Middle frontal gyrus (tissue), 1 donor: ENCODE measurements at regions not wholly inside any gene's neighbourhood (a gene's known extent, or its start where the extent isn't known, plus 50 kb on each side); places are given as distances from the start of the nearest gene placed in this dataset.

Experiments used
- DNase-seq: peaks from one replicate; pipeline ENCODE4 v3.0.0-alpha.2; 2015; ENCODE audit warnings: low spot score; ENCODE audit errors: extremely low spot score

DNA sequence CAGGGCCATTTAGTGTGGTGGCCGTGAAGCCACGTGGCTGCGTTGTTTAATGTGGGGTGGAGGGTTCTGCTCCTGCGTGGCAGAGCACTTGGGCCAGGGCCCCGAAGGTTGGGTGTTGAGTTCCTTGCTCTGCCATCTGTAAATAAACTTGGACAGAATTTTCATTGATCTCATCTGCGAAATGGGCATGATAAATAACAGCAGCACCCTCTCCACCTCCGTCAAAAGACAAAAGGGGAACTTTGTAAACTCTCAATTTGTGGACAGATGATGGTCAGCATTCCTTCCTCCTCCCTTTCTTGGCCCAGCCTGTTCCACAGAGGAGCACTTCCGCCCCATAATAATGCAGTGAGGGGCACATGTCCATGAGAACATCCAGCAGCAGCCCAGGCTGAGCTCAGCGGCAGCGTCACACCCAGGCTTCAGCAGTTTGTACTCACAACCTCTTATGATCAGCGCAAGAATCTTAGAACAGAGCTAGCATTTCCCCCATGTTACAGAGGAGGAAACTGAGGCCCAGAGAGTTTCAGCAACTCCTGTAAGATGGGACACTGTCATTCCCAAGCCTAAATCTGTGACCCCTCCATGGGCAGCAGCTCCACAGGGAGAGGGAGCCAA is 874.5 kb downstream of the BRD1 start:
- no peak for DNase-seq

DNA sequence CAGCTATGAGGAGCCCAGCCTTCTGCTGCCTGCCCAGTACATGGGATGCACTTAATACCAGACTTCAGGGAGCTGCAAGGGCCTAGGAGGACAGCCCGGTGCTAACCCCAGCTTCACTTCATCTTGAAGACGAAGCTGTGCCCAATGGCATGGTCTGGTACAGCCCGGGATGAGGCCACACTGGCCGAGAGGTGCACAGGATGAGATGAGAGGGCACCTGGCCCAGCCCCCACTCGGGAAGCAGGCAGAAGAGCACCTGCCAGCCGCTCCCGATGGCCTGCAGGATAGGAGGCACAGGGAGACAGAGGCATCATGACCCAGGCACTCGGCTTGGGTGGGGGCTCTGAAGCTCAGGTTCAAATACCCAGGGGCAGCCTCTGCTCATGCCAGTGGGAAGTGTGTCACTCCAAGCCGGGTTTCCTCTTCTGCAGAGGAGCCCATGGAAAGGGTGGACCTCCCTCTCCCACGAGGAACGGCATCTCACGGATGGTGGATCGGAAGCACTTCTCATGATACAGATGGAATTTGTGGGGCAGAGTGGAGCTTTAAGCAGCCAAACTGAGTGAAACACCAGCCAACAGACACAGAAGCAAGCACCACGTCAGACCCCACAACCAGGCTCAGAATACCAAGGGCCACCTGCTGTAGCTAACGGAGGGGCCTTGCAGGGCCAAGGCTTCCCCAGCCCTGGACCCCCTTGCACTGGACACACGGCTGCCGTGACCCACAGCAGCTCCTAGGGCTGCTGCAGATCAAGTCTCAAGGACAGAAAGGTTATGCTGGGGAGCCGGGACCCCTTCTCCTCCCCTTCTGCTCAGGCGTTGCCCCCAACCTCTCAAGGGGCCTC is 875.2 kb downstream of the BRD1 start:
- DNase-seq = no peak

DNA sequence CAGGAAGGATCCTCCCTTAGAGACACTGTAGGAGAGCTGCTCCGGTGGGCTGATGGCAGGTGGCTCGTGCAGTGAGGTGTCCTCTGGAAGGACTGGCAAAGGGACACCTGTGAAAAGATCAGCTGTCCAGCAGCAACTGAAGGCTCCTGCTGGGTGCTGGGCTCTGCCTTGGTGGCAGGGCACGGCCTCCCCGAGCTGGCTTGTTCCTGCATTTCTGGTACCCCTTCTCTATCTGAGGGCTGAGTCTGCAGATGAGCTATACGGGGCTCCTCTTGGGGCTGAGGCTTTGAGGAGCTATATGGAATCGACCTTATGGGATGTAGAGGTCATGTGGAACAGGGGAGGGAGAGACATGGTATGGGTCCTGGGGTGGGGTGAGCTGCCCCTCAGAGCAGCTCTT is 875.8 kb downstream of the BRD1 start:
- no peak for DNase-seq

DNA sequence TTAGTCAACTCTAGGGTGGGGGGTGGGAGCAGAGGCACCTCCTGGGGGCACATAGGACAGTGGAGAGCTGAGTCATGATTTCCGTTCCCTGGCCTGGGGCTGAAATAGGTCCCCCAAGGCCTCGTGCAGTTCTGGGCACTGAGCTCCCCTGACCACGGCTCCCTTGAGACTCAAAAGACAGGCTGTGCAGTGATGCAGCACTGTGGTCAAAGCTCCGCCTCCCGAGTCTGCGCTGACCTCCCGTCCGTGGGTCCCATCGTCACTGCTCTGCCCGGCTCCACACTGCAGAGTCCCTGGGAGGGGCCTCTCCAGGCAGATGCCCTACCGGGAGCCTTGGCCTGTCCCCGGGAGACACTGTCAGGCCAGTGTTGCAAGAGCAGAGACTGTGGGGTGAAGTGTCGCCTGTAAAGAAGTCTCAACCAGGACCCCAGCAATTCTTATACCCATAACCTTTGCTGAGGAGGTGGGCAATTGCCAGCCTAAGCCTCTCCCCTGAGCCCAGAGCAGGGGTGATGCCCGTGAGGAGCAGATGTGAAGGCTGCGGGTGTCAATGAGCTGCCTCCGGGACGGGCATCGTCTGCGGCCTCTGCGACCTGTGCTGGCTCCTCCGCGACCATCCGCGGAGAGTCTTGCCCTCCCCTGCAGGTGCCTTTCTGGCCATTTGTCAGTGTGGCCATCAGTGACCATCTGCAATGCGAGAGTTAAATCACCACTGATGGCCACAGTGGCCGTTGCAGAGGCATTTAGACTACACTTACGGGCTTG is 877.3 kb downstream of the BRD1 start:
- no peak for DNase-seq

DNA sequence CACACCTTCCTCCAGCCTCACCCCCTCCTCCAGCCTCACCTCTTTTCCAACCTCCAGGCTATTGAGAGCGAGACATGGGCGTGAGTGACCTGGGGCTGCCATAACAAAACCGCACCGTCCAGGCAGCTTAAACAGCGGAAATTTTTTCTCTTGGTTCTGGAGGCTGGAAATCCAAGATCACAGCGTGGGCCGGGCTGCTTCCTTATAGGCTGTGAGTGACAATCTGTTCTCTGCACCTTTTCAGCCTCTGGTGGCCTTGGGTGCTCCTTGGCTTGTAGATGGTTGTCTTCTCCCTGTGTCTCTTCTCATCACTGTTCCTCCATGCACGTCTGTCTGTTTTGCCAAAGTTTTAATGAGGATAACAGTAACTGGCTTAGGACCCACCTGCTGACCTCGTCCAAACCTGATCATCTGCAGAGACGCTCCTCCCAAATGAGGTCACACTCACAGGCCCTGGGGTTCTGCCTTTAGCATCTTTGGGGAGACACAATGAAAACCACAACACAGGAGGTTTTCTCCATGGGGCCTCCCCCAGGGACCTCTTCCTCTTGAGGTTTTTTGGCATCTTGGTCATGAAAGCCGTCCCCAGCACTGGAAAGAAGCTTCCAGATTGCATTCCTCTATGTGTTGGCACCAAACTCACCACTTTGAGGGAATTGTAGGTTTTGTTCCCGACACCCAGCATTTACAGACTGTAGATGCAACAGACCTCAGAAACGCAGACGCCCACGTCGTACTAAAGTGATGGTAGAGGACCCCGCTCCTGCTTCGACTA is 878.1 kb downstream of the BRD1 start:
- no peak for DNase-seq

DNA sequence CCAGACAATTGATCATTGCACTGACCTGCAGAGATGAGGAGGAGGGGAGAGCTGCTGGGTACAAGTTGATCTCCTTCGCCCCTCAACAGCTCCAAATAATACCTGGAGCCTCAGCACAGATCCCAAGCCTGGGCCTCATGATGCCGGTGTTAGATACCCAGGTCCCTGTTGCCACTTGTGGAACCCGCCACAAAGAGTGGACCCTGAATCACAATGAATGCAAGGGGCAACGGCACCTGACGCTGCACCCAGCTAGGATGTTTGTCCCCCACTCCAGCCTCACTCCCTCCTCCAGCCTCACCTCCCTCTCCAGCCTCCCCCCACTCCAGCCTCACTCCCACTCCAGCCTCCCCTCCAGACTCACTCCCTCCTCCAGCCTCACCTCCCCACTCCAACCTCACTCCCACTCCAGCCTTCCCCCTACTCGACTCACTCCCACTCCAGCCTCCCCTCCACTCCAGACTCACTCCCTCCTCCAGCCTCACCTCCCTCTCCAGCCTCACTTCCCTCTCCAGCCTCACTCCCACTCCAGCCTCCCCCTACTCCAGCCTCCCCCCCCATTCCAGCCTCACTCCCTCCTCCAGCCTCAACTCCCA is 879.0 kb downstream of the BRD1 start:
- no peak for DNase-seq

DNA sequence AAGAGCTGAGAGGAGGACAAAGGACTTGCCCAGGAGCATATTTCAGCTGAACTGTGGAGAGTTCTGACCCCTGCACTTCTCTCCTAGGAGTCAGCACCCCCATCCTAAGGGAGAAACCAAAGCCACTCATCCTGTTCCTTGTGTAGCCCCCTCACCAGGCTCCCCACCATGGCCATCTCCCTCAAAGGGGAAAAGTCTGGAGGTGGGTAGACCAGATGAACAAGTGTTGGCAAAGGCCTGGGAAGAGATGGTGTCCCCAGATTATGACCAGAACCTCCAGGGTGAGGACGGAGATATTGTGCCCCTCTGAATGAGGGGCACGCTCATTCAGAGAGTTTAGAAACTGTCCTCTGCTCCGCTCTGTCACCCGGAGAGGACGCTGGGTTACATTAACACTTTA is 880.0 kb downstream of the BRD1 start:
- no peak for DNase-seq

DNA sequence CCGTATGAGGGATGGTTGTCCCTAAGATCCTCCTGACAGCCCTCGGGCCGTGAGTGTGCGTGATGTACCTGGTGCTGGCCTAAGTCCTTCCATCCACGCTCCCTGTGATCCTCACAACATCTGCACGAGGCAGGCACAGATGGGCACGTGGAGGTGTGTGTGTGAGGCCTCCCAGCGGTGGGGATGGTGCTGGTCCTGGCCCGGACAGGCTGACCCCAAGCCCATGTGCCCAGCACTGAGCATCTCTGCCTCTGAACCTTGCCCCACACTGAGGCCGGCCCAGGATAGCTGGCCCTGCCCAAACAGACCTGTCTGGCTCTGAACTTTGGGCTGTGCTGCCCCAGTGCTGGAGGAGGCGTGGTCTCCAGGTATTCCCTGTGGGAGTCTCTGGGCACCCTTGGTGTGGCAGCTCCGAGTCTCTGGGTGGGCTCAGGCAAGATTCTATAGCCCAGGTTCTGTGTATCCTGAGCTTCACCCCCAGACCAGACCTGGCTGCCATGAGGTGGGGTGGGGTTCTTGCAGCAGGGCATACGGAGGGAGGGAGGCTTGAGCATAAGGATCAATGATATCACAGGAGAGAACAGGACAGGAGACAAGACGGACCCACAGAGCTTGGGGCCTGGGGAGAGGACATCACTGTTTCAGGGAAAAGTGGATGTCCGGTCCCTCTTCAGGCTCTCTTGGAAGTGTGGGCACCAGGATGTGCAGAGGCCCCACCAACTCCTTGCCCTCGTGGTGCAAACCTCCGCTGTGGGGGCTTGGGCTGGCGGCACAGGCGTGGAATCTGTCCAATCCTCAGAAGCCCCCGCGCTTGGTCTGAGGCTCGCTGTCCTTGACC is 881.8 kb downstream of the BRD1 start:
- DNase-seq = no peak

DNA sequence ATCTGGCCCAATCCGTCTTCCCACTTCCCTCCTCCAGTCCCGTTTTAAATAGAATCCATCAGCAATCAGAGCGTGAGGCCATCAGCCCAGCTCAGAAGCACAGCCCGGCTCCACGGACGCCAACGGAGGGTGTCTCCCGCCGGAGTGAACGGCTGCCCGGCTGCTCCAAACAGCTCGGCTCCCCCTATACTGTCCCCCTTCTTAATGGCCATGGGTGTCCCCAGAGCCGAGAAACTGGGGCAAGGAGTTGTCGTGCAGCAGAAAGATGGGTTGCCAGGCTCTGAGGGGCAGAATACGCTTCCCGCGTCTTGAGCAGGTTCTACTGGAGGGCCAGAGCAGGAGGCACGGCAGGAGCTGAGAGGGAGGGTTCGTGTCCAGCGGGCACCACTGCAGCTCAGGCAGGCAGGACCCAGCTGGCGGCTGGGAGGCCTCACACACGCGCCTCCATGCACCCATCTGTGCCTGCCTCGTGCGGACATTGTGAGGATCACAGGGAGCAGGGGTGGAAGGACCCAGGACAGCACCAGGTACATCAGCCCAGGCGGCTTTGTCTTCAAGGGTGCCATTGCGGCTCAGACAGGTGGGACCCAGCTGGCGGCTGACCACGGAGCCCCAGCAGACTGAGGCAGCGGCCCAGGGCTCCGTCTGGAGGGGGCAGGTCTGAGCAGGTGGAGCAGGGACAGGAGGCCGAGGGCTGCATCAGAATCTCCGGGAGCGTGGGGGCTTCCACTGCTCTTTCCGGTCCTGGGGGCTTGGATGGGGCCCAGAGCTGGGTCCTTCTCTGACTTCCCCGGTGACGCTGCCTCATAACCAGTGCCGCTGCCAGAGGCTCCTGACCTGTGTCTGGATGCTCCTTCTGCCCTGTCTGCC is 882.7 kb downstream of the BRD1 start:
- no peak for DNase-seq

DNA sequence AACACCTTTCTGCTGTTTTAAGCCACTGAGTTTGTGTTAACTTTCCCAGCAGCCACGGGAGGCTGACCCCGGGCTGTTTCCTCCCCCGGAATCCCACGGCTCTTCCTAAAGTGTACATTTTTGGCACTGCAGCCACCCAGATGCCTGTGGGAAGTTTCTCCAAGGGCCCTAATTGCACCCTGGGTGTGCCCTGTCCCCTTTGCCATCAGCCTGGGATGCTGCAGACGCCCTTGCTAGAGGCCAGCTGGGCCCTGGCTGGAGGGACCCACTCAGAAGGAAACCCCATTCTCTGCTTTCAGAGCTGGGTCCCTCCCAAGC is 883.3 kb downstream of the BRD1 start:
- no peak for DNase-seq

DNA sequence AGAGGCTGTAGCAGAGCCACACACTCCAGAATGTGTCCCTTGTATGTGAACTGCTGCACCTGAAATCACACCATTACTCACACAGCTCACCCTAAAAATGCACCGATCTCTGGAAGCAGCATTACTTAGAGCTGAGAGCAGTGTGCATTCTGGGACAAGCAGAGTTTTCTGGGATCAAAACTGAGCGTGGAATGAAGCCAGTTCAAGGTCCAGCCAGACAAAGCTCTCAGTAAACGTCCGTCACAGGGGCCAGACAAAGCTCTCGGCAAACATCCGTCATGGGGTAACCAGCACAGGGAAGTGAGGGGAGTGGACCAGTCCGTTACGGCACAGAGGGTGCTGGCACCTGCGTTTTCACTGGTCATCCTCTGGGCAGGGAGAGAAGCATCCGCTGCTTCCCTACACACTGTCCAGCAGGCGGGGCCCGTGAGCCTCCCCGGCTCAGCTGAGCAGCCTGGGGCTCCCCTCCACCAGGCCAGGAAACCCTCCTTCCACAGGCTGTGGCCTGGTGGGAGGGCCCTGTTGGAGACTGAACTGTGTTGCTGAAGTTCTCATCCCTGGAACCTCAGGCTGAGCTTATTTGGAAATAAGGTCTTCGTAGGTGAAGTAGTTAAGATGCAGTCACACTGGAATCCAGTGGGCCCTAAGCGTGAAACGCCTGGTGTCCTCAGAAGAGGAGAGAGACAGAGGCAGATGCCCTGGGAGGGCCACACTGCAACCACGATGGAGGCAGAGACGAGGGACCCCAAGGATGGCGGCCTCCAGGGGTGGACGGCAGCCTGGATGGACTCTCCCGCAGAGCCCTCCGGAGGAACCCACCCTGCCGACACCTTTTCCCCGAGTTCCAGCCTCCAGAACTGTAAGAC is 883.9 kb downstream of the BRD1 start:
- DNase-seq = no peak

DNA sequence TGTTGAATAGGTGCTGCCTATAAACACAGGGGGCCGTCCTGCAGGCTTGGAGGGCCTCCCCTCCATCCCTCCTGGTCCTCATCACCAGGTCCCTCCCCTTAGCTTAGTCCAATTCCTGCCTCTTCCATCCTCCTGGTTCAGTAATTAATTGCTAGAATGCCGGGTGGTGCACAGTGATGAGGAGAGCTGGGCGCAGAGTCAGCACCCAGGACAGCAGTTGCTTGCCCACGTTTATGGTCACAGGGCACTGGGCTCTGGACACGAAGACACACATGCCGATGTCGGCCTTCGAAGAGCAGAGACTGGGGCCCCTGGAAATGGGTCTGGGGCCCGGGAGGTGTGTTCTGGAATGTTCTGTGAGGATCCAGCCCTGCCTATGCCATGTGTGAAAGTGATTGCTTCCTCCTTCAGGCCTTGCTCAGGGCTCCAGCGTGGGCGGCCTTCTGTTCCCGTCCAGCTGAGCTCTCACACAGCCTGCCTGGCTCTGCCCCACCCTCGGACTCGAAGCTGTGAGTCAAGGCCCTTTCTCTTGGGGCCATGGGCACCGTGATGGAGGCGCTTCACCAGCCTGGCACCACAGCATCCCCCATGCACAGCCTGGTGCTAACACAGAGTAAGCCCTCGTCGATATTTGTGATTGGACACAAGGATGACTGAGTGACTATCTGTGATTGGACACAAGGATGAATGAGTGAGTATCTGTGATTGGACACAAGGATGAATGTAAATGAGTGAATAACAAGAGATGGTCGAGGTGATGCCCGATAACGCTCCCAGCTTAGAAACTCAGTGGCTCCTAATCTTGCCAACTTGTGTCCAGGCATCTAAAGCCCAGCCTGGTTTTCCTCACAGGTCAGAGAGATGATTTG is 884.7 kb downstream of the BRD1 start:
- no peak for DNase-seq

DNA sequence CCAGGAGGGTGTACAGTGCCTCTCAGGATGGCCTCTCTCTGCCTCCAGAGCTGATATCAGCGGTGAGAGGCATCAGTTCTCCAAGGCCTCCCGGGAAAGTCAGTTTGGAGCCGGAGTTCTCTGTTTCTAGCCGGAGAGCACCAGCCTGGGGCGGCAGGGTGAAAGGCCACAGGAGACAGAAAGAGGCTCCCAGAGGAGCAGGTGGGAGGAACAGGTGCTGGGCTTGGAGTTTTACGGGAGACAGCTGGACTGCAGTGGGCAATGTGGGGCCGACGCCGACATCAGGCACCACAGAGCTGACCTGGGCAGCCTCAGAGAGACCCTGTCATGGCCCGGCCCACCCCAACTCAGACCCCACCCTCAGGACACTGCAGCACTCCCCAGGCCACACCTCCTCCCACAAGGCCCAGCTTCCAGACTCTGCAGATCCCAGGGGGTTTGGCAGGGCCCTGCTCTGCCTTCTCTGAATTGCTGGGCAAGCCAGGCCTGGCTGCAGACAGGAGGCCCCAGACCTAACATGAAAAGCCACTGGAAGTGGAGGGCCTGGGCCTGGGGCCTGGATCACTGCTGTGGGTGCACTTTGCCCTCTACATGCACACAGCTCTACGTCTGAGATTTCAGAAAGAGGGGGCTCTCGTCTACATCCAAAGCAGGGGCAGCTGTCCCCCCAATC is 885.6 kb downstream of the BRD1 start:
- DNase-seq = no peak

DNA sequence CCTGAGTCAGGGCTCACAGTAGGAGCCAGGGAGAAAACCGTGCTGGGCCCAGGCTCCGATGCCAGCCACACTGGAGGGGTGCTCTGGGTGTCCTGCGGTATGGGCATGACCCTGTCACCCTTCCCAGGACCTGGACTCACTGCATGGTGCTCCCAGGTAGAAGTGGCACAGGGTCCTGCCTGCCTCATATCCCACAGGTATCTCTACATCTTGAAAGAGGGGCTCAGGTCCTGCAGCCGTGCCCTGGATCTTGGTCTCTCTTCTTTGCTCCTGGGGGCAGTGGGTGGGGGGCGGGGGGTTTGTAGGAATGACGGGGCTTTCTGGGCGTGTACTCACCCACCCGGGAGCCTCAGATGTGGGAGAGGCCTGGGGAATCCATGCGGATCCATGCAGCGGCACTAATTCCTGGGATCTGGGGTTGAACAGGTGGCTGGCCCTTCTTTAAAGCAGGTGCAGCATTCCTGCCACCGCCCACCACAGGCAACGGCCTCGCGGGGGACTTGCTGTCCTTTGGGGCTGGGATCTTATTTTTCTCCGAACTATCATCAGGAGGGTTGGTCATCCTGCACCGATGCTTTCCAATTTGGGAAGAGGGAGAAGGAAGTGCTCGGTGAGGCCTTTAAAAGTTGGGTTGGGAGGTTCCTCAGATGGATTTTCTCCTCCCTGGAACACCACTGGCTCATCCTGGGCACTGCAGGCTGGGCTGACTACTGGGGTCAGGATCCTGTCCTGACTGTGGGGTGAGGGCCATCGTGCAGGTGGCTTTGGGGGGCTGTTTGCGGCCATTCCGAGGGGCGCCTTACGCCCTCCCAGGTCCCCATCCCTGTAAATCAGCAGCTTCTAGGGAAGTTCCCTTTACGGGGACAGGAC is 886.4 kb downstream of the BRD1 start:
- no peak for DNase-seq

DNA sequence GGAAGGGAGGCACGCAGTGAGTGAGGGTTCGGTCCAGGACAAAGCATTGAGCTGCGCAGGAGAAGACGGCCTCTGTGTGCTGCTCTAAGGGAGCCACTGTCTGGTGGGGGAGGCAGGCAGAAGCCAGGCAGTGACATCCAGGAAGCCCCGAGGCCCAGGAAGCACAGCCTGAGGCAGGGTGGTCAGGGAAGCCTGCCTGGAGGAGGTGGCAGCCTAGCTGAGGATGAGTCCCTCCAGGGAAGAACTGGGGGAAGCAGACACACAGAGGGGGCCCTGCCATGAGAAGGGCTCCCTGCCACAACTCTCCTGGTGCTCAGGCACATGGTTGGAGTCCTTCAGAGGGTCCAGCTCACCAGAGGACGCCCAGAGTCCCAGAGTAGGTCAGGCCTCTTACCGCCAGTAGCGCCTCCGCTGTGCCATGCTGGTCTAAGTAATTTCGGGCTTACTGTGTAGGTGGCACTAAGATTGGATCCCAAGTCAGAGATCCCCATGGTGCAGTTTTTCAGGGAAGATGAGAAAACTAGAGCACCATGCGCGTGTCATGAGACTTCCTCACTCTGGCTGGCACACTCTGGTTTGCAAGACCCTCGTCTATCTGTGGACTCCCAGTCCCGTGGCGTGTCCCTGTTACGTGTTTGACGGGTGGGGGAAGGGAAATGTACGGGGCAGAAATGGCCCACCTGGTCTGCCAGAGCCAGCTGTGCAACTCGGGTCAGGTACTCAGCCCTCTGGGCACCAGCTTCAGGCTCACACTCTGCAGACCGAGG is 887.2 kb downstream of the BRD1 start:
- DNase-seq = no peak
